Activated gamma-delta T cell treated with anti-CD3 and anti-CD28 coated beads, Interleukin-2, amount 50 U/mL, for 16 hours (primary cell): ENCODE measurements at regions not wholly inside any gene's neighbourhood (a gene's known extent, or its start where the extent isn't known, plus 50 kb on each side); places are given as distances from the start of the nearest gene placed in this dataset.
"Not testable (repeated sequence)": the region's sequence is repeated elsewhere in the genome, so short reads cannot be mapped to it uniquely, and the experiment has no call there.

ENCODE experiments used
- DNase-seq: peaks from one replicate; pipeline ENCODE4 v3.0.0-alpha.2; 2020; ENCODE audit warnings: low read depth

DNA sequence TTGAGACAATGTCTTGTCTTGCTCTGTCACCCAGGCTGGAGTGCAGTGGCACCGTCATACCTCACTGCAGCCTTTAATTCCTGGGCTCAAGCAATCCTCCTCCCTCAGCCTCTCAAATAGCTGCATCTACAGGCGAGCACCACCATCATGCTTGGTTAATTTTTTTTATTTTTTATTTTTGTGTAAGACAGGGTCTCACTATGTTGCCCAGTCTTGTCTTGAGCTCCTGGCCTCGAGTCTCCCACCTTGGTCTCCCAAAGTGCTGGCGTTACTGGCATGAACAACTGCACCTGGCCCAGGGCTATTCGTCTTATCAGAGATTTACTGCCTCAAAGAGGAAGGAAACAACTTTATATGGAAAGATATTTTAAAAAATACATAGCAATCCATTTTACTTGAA, 102.8 kb upstream of the NUPR2 start:
- DNase-seq = no peak

- no peak for DNase-seq
Observed at GRCh38 chr7:56218510-56218909, 102.3 kb upstream of the NUPR2 start.

- DNase-seq = no peak
Observed at GRCh38 chr7:56213574-56213973, 97.4 kb upstream of the NUPR2 start.

- DNase-seq = no peak
Observed at GRCh38 chr7:56206420-56206819, 90.2 kb upstream of the NUPR2 start.

GRCh38 chr7:56199639-56200038, 83.4 kb upstream of the NUPR2 start:
- no peak for DNase-seq

GRCh38 chr7:56196195-56196594, 80.0 kb upstream of the NUPR2 start:
- not testable (repeated sequence) for DNase-seq

- DNase-seq = no peak
Observed at GRCh38 chr7:56188823-56189346, 72.7 kb upstream of the NUPR2 start.

DNA sequence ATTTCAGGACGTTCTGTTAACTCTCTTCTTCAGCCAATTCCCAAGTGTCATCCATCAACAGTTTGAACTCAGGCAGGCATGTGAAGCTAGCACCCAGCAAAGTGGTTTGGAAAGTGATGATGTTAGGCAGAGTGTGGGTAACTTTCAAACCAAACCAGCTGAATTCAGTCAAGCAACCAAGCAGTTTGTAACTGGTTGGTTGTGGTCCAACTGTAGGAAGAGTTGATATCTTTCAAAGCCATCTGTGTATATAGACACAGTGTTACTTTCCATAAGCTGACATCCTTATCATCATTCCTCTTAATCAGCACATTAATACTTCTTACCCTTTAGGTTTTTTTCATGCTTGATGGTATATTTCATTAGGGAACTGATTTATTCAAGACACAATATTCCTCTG, 72.2 kb upstream of the NUPR2 start:
- DNase-seq = no peak

DNA sequence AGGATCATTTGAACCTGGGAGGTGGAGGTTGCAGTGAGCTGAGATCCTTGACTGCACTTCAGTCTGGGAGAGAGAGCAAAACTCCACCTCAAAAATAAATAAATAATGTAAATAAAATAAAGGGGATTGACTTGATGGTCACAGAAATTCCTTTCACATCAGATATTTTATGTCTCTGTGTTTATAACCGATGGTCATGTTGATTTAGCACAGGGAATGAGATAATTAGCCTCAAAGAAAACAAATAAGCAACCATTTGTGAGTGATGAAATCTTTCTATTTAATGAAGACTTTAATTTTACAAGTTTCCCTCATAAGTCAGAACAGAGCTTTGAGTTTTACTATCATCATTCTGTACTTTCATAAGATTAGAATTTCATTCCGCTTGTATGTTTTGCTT, 64.8 kb upstream of the NUPR2 start:
- DNase-seq = no peak

- no peak for DNase-seq
Observed at GRCh38 chr7:56175771-56176170, 59.6 kb upstream of the NUPR2 start.

DNA sequence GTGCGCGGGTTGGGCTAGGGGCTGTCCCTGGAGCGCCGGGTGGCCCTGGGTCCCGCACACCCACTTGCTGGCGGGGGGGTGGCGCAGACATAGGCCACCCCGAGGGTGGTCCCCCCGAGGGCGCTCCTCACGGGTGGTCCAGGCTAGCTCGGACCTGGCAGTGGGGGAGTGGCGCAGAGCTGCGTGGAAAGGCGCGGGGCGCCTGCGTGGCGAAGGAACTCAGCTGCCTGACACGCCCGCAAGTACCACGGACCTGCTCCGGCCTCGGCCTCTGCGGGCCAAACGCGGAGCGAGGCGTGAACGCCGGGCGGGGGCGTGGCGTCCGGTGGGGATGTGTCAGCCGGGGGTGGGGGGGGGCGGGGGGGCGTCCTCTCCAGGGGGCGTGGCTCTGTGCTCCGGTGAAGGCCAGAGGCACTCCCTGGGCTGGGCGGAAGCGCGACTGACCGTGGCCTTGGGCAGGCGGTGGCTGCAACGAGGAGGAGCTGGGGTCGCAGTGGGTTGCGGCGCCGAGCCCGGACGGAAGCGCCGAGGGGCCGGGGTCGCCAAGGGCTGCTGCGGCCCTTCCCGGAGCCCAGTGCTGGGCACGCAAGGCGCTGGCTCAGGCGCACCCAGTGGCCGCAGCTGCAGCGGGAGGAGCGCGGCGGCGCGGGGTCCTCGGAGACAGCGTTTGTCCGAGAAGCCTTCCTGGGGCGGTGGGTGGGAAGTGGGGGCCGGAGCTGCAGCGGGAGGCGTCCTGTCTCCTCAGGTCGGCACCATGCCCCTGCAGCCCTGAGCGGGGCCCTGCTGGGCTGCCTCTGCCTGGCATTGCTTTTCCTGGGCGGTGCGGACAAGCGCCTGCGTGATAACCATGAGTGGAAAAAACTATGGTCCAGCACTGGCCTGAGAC, 58.9 kb upstream of the NUPR2 start:
- no peak for DNase-seq

DNA sequence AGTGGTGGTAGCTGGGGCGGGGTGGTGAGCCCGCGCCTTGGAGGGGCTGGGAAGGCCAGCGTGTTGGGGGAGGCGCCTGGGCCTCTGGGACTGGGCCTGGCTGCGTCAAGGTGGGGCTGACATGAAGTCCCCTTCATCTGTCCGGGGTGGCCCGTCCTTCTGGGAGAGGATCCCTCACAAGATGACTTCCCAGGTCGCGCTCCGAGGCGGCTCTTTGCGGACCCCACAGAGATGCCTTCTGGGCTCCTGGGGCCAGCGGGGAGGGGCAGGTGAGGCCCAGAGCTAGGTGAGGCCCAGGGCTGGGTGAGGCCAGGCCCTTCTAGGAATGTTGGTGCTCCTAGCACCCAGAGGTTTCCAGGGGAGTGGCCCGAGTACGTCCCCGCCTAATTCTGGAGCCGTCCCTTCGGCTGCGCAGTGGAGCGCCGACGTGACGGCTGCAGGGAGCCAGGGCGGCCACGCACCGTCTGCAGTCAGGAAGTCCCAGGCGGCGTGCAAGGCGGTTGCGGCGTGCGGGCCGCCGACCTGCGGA, 58.2 kb upstream of the NUPR2 start:
- no peak for DNase-seq
